IMR-90 (cell line): ENCODE measurements at regions not wholly inside any gene's neighbourhood (a gene's known extent, or its start where the extent isn't known, plus 50 kb on each side); places are given as distances from the start of the nearest gene placed in this dataset.

Experiments
- ATAC-seq: fragments of 200-7000 bp; cut with Tn5 transposase; 2 replicates; pipeline ENCODE4 v1.9.1; 2020; ENCODE audit warnings: low read depth, mild to moderate bottlenecking, moderate library complexity
- BruUV-seq: library from RNA; stranded (reverse); fragments of 400-500 nt; replicated peaks from 2 replicates; lab custom pipeline; 2021; lab: Mats Ljungman, UMichigan
- CTCF ChIA-PET: fragments of 300-600 bp; formaldehyde crosslinking; extraction: SDS; loops from one replicate; lab custom pipeline; 2021; ENCODE audit warnings: antibody characterized with exemption; lab: Yijun Ruan, JAX
- POLR2A ChIA-PET: fragments of 300-600 bp; sonication (Branson Sonifier 250); formaldehyde crosslinking; loops from one replicate; lab custom pipeline; 2022; ENCODE audit warnings: antibody characterized with exemption; ENCODE audit not compliant: unreplicated experiment; lab: Charles Lee
- DNase-seq: peaks from one replicate; pipeline ENCODE4 v3.0.0; 2013
- H2AFZ ChIP-seq: replicated peaks from 2 replicates; pipeline ENCODE3; 2013; ENCODE audit warnings: low read length, mild to moderate bottlenecking; ENCODE audit not compliant: poor library complexity
- H2AK5ac ChIP-seq: 2 replicates; pipeline ENCODE4 v1.6.1; 2013; ENCODE audit warnings: low read depth, low read length, inconsistent platforms
- H2AK9ac ChIP-seq: replicated peaks from 2 replicates; pipeline ENCODE3; 2013; ENCODE audit warnings: mild to moderate bottlenecking, low read depth, low read length, moderate library complexity; ENCODE audit not compliant: poor library complexity
- H2BK120ac ChIP-seq: 2 replicates; pipeline ENCODE4 v1.6.1; 2013; ENCODE audit warnings: low read depth, low read length, inconsistent platforms
- H2BK15ac ChIP-seq: 3 replicates; pipeline ENCODE4 v1.6.1; 2013; ENCODE audit warnings: low read depth, low read length, inconsistent platforms
- H2BK20ac ChIP-seq: 2 replicates; pipeline ENCODE4 v1.6.1; 2013; ENCODE audit warnings: low read depth, mild to moderate bottlenecking, inconsistent platforms, low read length, moderate library complexity
- H2BK5ac ChIP-seq: 2 replicates; pipeline ENCODE4 v1.6.1; 2013; ENCODE audit warnings: mild to moderate bottlenecking, low read depth, low read length, inconsistent platforms; ENCODE audit not compliant: poor library complexity, severe bottlenecking
- H3K14ac ChIP-seq: replicated peaks from 2 replicates; pipeline ENCODE4 v1.6.1; 2013; ENCODE audit warnings: low read depth, low read length, inconsistent platforms
- H3K18ac ChIP-seq: 2 replicates; pipeline ENCODE4 v1.6.1; 2013; ENCODE audit warnings: low read depth, low read length, control low read depth
- H3K23ac ChIP-seq: 2 replicates; pipeline ENCODE4 v1.6.1; 2013; ENCODE audit warnings: low read depth, low read length, inconsistent platforms
- H3K27ac ChIP-seq: 2 replicates; pipeline ENCODE4 v1.5.1; 2013; ENCODE audit warnings: mild to moderate bottlenecking, control low read depth, low read length; ENCODE audit not compliant: insufficient read depth
- H3K27me3 ChIP-seq: 2 replicates; pipeline ENCODE4 v1.6.1; 2013; ENCODE audit warnings: low read length; ENCODE audit not compliant: control insufficient read depth, insufficient read depth
- H3K36me3 ChIP-seq: 2 replicates; pipeline ENCODE4 v1.6.1; 2013; ENCODE audit warnings: low read length, mixed read lengths; ENCODE audit not compliant: control insufficient read depth, insufficient read depth
- H3K4ac ChIP-seq: 2 replicates; pipeline ENCODE4 v1.6.1; 2013; ENCODE audit warnings: low read depth, low read length, inconsistent platforms
- H3K4me1 ChIP-seq: 2 replicates; pipeline ENCODE4 v1.6.1; 2013; ENCODE audit warnings: low read length, mixed read lengths; ENCODE audit not compliant: control insufficient read depth, insufficient read depth
- H3K4me2 ChIP-seq: 2 replicates; pipeline ENCODE4 v1.6.1; 2013; ENCODE audit warnings: low read depth, mild to moderate bottlenecking, control low read depth, low read length, moderate library complexity
- H3K4me3 ChIP-seq: 2 replicates; pipeline ENCODE4 v1.5.1; 2013; ENCODE audit warnings: low read depth, mild to moderate bottlenecking, control low read depth, low read length, moderate library complexity; ENCODE audit not compliant: insufficient read depth
- H3K56ac ChIP-seq: 2 replicates; pipeline ENCODE4 v1.6.1; 2013; ENCODE audit warnings: low read length, inconsistent platforms; ENCODE audit not compliant: insufficient read depth; ENCODE audit errors: extremely low read depth
- H3K79me1 ChIP-seq, 2 experiments: 2 replicates each; pipeline ENCODE4 v1.6.1; 2013; ENCODE audit warnings: low read length in 2 of 2, inconsistent platforms in 1 of 2, low read depth in 1 of 2
- H3K9ac ChIP-seq: 2 replicates; pipeline ENCODE4 v1.6.1; 2013; ENCODE audit warnings: low read depth, low read length, control low read depth
- H3K9me1 ChIP-seq: 2 replicates; pipeline ENCODE4 v1.6.1; 2013; ENCODE audit warnings: low read length, inconsistent platforms; ENCODE audit not compliant: insufficient read depth
- H3K9me3 ChIP-seq: 2 replicates; pipeline ENCODE4 v1.6.1; 2013; ENCODE audit warnings: low read length; ENCODE audit not compliant: control insufficient read depth, insufficient read depth
- H4K20me1 ChIP-seq: 2 replicates; pipeline ENCODE4 v1.6.1; 2013; ENCODE audit warnings: low read length, inconsistent platforms; ENCODE audit not compliant: insufficient read depth
- H4K5ac ChIP-seq: 2 replicates; pipeline ENCODE4 v1.6.1; 2013; ENCODE audit warnings: mild to moderate bottlenecking, low read depth, low read length, control low read depth
- H4K8ac ChIP-seq, 2 experiments: 2 replicates each; pipeline ENCODE4 v1.6.1; 2013; ENCODE audit warnings: low read depth in 2 of 2, low read length in 2 of 2, control low read depth in 1 of 2, inconsistent platforms in 1 of 2
- H4K91ac ChIP-seq: 2 replicates; pipeline ENCODE4 v1.6.1; 2013; ENCODE audit warnings: low read depth, low read length, inconsistent platforms; ENCODE audit not compliant: insufficient read depth
- BHLHE40 ChIP-seq: fragments of 150-350 bp; IDR thresholded peaks from 2 replicates; pipeline ENCODE4 v1.6.1; 2016; ENCODE audit warnings: mild to moderate bottlenecking, low read depth, low read length
- CTCF ChIP-seq: conservative IDR thresholded peaks from 2 replicates; pipeline ENCODE4 v1.5.1; 2012; ENCODE audit warnings: mild to moderate bottlenecking, low read depth, low read length, improper control_type of control experiment
- WGBS, 2 experiments: methylation state at CpG; one replicate each; pipeline versions ENCODE4 v1.1.5 to v1.1.7; 2013; ENCODE audit warnings: missing lambda C conversion rate in 2 of 2; ENCODE audit not compliant: insufficient read length in 1 of 2; ENCODE audit errors: extremely low coverage in 2 of 2; 5-methylcytosine and 5-hydroxymethylcytosine counted together
- dilution Hi-C: fragments of 300-500 bp; cut with HindIII; formaldehyde crosslinking; loops from one replicate; pipeline ENCODE4 v1.14.3; 2018; ENCODE audit warnings: low sequenced_read_pairs; ENCODE audit not compliant: unreplicated experiment
- in situ Hi-C: fragments of 300-500 bp; cut with MboI; formaldehyde crosslinking; loops from 3 replicates; pipeline ENCODE4 v1.14.3; 2019; ENCODE audit warnings: low sequenced_read_pairs, inconsistent platforms, mixed read lengths
- intact Hi-C: fragments of 100-400 bp; cut with micrococcal nuclease; formaldehyde crosslinking; loops from 2 replicates; pipeline ENCODE4 v1.10.0; 2022

GRCh38 chr2:201956361-201956760 lies 77.3 kb upstream of the FZD7 start:
- no peak overlapping the region; the same call in 2 of the 3 replicates for H2BK15ac ChIP-seq
- no TSS peak for BruUV-seq
- in situ Hi-C loops: no loop called here

More at GRCh38 chr2:201956361-201956760, 77.3 kb upstream of the FZD7 start:
- no peak overlapping the region for H3K4me3 ChIP-seq
- no peaks in the 10 kb centered on the region for H3K79me1 ChIP-seq
- no peak overlapping the region for H2BK20ac ChIP-seq
- no peaks in the 10 kb centered on the region for H3K36me3 ChIP-seq
- H3K4ac ChIP-seq: no peak overlapping the region
- no peak for ATAC-seq
- no peak overlapping the region for H3K56ac ChIP-seq
- H2BK5ac ChIP-seq: no peak overlapping the region
- H2AK5ac ChIP-seq: no peak overlapping the region; the same call in 1 of the 2 replicates
- no peak overlapping the region for H4K91ac ChIP-seq
- dilution Hi-C loops: no loop called here
- ChIA-PET POLR2A (no interaction called here), CTCF (no interaction called here)
- no peak overlapping the region for H3K23ac ChIP-seq
- H2BK120ac ChIP-seq: no peak overlapping the region
- H3K27ac ChIP-seq: no peak overlapping the region
- no peak for DNase-seq
- 83% methylated on average over 6 of the region's 7 CpGs; no CpG with 5 or more reads in 1 of the 2 experiments for WGBS, 2 experiments
- H3K18ac ChIP-seq: no peak overlapping the region
- no peak overlapping the region for H4K8ac ChIP-seq
- no peaks in the 10 kb centered on the region for H4K20me1 ChIP-seq
- no peak for TF ChIP-seq BHLHE40
- no peak for TF ChIP-seq CTCF
- peaks cover 2% of the 10 kb centered on the region; the same call in 1 of the 2 replicates for H3K27me3 ChIP-seq
- H3K4me2 ChIP-seq: no peak overlapping the region
- no peak overlapping the region for H3K9ac ChIP-seq
- peaks cover 4% of the 10 kb centered on the region for H3K4me1 ChIP-seq
- H3K14ac ChIP-seq: no peak overlapping the region
- no peak overlapping the region for H4K5ac ChIP-seq
- no peaks in the 10 kb centered on the region for H3K9me1 ChIP-seq
- no peak overlapping the region for H2AK9ac ChIP-seq
- no peaks in the 10 kb centered on the region for H3K9me3 ChIP-seq
- intact Hi-C loops: no loop called here
- no peak overlapping the region for H2AFZ ChIP-seq
